ENCODE measurements at regions not wholly inside any gene's neighbourhood (a gene's known extent, or its start where the extent isn't known, plus 50 kb on each side); places are given as distances from the start of the nearest gene placed in this dataset.

DNA sequence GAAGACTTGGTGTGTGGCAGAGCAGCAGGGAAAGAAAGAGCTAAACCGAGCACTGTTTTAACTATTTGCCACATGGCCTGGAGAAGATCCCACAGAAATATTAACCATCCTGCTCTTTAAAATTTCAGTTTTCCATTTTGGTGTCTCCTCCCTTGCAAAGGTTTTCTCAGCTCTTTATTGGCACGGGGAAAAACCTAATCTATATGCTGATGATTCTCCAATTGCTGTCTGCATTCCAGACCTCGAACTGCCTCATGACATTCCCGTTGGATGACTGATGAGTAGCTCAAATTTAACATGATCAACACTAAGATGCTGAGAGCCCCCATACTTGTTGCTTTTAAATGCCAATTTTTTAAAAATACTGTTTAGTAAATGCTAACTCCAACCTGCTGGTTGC is 115.0 kb downstream of the EMP1 start:
- no peak overlapping the region for H3K4me3 ChIP-seq (ENCODE audit: low read depth, low read length)
- TF ChIP-seq, protein P1, sequence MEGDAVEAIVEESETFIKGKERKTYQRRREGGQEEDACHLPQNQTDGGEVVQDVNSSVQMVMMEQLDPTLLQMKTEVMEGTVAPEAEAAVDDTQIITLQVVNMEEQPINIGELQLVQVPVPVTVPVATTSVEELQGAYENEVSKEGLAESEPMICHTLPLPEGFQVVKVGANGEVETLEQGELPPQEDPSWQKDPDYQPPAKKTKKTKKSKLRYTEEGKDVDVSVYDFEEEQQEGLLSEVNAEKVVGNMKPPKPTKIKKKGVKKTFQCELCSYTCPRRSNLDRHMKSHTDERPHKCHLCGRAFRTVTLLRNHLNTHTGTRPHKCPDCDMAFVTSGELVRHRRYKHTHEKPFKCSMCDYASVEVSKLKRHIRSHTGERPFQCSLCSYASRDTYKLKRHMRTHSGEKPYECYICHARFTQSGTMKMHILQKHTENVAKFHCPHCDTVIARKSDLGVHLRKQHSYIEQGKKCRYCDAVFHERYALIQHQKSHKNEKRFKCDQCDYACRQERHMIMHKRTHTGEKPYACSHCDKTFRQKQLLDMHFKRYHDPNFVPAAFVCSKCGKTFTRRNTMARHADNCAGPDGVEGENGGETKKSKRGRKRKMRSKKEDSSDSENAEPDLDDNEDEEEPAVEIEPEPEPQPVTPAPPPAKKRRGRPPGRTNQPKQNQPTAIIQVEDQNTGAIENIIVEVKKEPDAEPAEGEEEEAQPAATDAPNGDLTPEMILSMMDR (IDR thresholded peaks at IDR 0.05; ENCODE audit: control insufficient read depth, extremely low read depth, insufficient read depth): no peak
- DNase-seq (ENCODE audit: low read depth): no peak

DNA sequence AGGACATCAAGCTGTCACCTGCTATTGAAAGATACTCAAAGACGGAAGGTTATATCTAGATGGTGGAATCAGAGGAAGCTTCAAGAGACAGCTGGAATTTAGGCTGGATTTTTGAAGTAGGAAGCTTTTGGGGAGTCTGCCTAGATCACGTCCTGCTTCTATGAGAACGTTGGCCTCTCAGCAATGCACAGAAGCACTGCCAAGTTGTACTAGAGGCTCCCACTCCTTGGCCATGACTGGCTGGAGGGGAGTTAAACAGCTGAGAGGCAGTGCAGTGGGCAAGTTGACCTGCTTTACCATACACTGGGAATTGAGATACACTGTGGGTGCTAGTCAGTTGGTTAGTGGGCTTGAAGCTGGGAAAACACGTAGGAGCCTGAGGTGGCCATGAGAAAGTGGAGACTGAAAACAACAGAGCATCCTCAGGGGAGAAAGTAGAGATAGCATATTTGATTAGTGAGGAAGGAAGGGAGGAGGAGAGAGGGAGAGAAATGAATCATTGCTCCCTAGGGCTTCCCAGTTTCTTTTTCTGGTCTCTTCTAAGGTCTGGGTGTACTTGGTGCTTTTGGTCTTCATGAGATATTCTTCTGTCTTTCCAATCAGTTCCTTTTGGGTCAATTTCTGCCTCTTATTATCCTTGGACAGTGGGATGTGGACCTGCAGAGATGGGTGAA is 110.8 kb downstream of the EMP1 start:
- DNase-seq (ENCODE audit: low read depth): no peak
- TF ChIP-seq, protein P1 (IDR thresholded peaks at IDR 0.05; ENCODE audit: control insufficient read depth, extremely low read depth, insufficient read depth): no peak
- no peak overlapping the region for H3K4me3 ChIP-seq (ENCODE audit: low read depth, low read length)

DNA sequence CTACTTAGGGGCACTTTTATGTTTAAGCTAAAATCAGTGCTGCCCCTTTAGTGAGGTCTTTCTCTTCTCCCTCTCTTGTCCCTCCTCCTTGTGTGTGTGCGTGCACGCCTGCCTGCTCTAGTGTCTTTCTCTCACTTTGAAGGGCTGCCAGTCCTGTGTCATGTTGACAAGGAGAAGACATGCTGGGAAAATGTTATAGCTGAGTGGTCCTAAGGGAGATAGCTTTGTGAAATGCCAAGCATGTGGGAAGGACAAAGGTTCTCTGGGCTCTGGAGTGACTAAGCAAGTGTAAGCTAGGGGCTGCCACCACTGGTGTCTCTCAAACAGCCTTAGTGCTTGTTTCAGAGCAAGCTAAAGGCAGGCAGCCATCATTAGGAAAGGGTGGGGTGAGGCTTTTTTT is 108.4 kb downstream of the EMP1 start:
- TF ChIP-seq, protein P1 (IDR thresholded peaks at IDR 0.05; ENCODE audit: control insufficient read depth, extremely low read depth, insufficient read depth): no peak
- DNase-seq (ENCODE audit: low read depth): no peak
- H3K4me3 ChIP-seq (ENCODE audit: low read depth, low read length): no peak overlapping the region

DNA sequence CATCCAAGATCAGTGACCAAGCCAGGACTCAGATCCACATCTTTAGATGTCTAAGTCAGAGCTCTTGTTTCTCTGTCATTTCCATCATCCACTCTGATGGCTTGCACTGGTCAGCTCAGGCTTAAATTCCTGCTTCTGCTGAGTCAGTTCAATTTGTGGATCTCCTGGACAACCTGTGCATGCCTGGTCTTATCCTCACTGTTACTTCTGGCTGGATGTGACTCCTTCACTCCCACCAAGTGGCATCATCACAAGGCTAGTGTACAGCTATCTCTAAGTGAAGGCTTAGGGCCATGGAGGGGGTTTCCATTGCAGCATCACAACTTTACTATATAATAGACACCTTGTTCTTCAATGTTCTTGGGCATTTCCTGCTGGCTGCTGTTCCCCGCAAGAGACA is 102.9 kb downstream of the EMP1 start:
- TF ChIP-seq, protein P1 (IDR thresholded peaks at IDR 0.05; ENCODE audit: control insufficient read depth, extremely low read depth, insufficient read depth): no peak
- H3K4me3 ChIP-seq (ENCODE audit: low read depth, low read length): no peak overlapping the region
- DNase-seq (ENCODE audit: low read depth): no peak

DNA sequence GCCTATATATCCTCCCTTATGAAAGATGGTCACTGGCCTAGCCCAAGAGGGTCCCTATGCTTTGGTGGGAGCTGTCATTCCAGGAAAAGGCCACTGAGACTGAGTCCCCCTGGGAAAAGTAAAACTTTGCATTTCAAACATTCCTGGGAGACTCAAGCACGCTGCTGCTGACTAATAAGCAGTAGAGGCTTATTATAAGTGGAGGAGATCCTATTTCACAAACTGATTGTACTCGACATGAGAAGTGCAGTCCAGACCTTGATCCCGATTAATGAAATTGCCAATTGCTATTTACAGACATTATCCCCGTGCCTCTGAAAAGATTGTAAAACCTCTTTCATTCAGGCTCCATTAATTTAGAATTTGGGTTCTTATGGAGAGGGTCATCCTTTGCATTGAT is 96.6 kb downstream of the EMP1 start:
- TF ChIP-seq, protein P1 (IDR thresholded peaks at IDR 0.05; ENCODE audit: control insufficient read depth, extremely low read depth, insufficient read depth): no peak
- no peak for DNase-seq (ENCODE audit: low read depth)
- no peak overlapping the region for H3K4me3 ChIP-seq (ENCODE audit: low read depth, low read length)

DNA sequence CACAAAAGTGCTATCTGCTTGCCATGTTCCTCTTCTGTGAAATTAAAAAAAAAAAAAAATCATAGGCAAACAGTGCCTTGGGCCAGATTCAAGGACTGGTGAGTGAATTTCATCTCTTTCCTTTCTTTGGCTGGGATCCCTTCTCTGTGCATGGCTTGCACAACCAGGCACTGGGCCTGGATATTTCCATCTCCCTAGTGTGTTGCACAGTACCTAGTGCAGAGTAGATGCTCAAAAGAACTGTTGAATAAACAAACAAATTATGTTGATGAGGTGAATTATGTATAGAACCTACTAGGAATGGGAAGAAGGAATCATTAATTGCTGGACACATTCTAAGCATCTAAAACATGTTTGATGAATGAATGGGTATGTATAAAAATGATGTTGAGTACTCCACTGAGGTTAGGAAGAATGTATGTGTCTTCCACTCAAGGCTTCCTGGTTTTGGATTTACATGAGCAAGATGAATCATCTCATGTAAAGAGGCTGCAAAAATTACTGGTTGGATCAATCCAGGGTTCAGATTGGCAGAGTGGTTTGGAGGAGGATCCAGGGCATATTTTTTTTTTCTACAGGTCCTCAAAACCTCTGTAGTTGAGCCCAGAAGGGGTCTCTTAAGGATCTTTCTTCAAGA is 93.2 kb downstream of the EMP1 start:
- no peak overlapping the region for H3K4me3 ChIP-seq (ENCODE audit: low read depth, low read length)
- TF ChIP-seq, protein P1 (IDR thresholded peaks at IDR 0.05; ENCODE audit: control insufficient read depth, extremely low read depth, insufficient read depth): no peak
- no peak for DNase-seq (ENCODE audit: low read depth)

Measured in LNCaP clone FGC (cell line).